Ammon's horn (tissue), 1 donor: ENCODE measurements at regions not wholly inside any gene's neighbourhood (a gene's known extent, or its start where the extent isn't known, plus 50 kb on each side); places are given as distances from the start of the nearest gene placed in this dataset.

Source experiments
- DNase-seq: peaks from one replicate; pipeline ENCODE4 v3.0.0-alpha.2; 2016; ENCODE audit warnings: low spot score

- peak; percentile 89 for DNase-seq
Measured at GRCh38 chr21:27700974-27701614, 734.2 kb upstream of the ADAMTS5 start.

- DNase-seq = no peak
Measured at GRCh38 chr21:27695246-27695645, 728.4 kb upstream of the ADAMTS5 start.

GRCh38 chr21:27694667-27695066 lies 727.8 kb upstream of the ADAMTS5 start:
- no peak for DNase-seq

GRCh38 chr21:27693376-27693775 lies 726.5 kb upstream of the ADAMTS5 start:
- no peak for DNase-seq

- no peak for DNase-seq
Measured at GRCh38 chr21:27691516-27691915, 724.6 kb upstream of the ADAMTS5 start.

GRCh38 chr21:27691006-27691405 lies 724.1 kb upstream of the ADAMTS5 start:
- DNase-seq = no peak

GRCh38 chr21:27690426-27690825 lies 723.5 kb upstream of the ADAMTS5 start:
- DNase-seq = no peak

GRCh38 chr21:27688773-27689172 lies 721.9 kb upstream of the ADAMTS5 start:
- no peak for DNase-seq

GRCh38 chr21:27683292-27683691 lies 716.4 kb upstream of the ADAMTS5 start:
- DNase-seq = no peak

- DNase-seq = no peak
Measured at GRCh38 chr21:27681841-27682240, 715.0 kb upstream of the ADAMTS5 start.

GRCh38 chr21:27681038-27681437 lies 714.1 kb upstream of the ADAMTS5 start:
- no peak for DNase-seq

GRCh38 chr21:27680181-27680580 lies 713.3 kb upstream of the ADAMTS5 start:
- DNase-seq = no peak

- DNase-seq = no peak
Measured at GRCh38 chr21:27678511-27678910, 711.6 kb upstream of the ADAMTS5 start.

- no peak for DNase-seq
Measured at GRCh38 chr21:27677546-27677945, 710.7 kb upstream of the ADAMTS5 start.

- DNase-seq = no peak
Measured at GRCh38 chr21:27675306-27675705, 708.4 kb upstream of the ADAMTS5 start.

GRCh38 chr21:27674041-27674615 lies 707.2 kb upstream of the ADAMTS5 start:
- DNase-seq = no peak

GRCh38 chr21:27673581-27673980 lies 706.7 kb upstream of the ADAMTS5 start:
- no peak for DNase-seq

- DNase-seq = no peak
Measured at GRCh38 chr21:27671207-27671606, 704.3 kb upstream of the ADAMTS5 start.

- no peak for DNase-seq
Measured at GRCh38 chr21:27653481-27653880, 686.6 kb upstream of the ADAMTS5 start.

- no peak for DNase-seq
Measured at GRCh38 chr21:27649762-27650161, 682.9 kb upstream of the ADAMTS5 start.

GRCh38 chr21:27649323-27649722 lies 682.4 kb upstream of the ADAMTS5 start:
- DNase-seq = no peak

GRCh38 chr21:27648560-27648959 lies 681.7 kb upstream of the ADAMTS5 start:
- DNase-seq = no peak

- no peak for DNase-seq
Measured at GRCh38 chr21:27647921-27648320, 681.0 kb upstream of the ADAMTS5 start.

GRCh38 chr21:27647401-27647800 lies 680.5 kb upstream of the ADAMTS5 start:
- DNase-seq = no peak
